Naive thymus-derived CD8-positive, alpha-beta T cell (primary cell): ENCODE measurements at regions not wholly inside any gene's neighbourhood (a gene's known extent, or its start where the extent isn't known, plus 50 kb on each side); places are given as distances from the start of the nearest gene placed in this dataset.
A peak's percentile ranks its signal among the peaks of the same experiment; 100 is the strongest.
"Not testable (repeated sequence)": the region's sequence is repeated elsewhere in the genome, so short reads cannot be mapped to it uniquely, and the experiment has no call there.

ENCODE experiments used
- ATAC-seq, 2 donors: fragments of 150-1000 bp; cut with Tn5 transposase in 1 of 2; sonication (Bioruptor Pico), chemical (Tn5 transposase) in 1 of 2; 1 replicate in 1 of 2; 2 replicates in 1 of 2; pipeline ENCODE4 v1.10.0; 2021; ENCODE audit warnings: mild to moderate bottlenecking in 2 of 2, moderate library complexity in 2 of 2
- POLR2A ChIA-PET: fragments of 350-600 bp; sonication (Branson Sonifier 250); formaldehyde crosslinking; loops from one replicate; lab custom pipeline; 2021; ENCODE audit warnings: antibody characterized with exemption; lab: Charles Lee
- DNase-seq, 10 donors: peaks; one replicate each; pipeline versions ENCODE4 v3.0.0 to v3.0.0-alpha.2; 2020 to 2022
- H3K27ac Mint-ChIP-seq, 10 donors: one replicate each; pipeline ENCODE4 v1.8.0; 2020 to 2022; ENCODE audit warnings: mild to moderate bottlenecking in 10 of 10, mixed read lengths in 10 of 10, moderate library complexity in 4 of 10, inconsistent platforms in 1 of 10
- H3K27me3 Mint-ChIP-seq, 5 donors: one replicate each; pipeline ENCODE4 v1.8.0; 2021 to 2022; ENCODE audit warnings: mixed read lengths in 5 of 5
- H3K36me3 Mint-ChIP-seq, 3 donors: one replicate each; pipeline ENCODE4 v1.8.0; 2020 to 2022; ENCODE audit warnings: mixed read lengths in 3 of 3, mild to moderate bottlenecking in 2 of 3, inconsistent platforms in 1 of 3
- H3K4me1 Mint-ChIP-seq, 4 donors: one replicate each; pipeline ENCODE4 v1.8.0; 2021 to 2022; ENCODE audit warnings: mixed read lengths in 4 of 4
- H3K4me3 Mint-ChIP-seq, 10 donors: one replicate each; pipeline ENCODE4 v1.8.0; 2020 to 2022; ENCODE audit warnings: mild to moderate bottlenecking in 10 of 10, mixed read lengths in 10 of 10, moderate library complexity in 6 of 10, inconsistent platforms in 1 of 10
- H3K9me3 Mint-ChIP-seq, 9 donors: one replicate each; pipeline ENCODE4 v1.8.0; 2020 to 2022; ENCODE audit warnings: mixed read lengths in 9 of 9, mild to moderate bottlenecking in 3 of 9, inconsistent platforms in 1 of 9, moderate library complexity in 1 of 9

- H3K9me3 Mint-ChIP-seq = no peaks in the 10 kb centered on the region
- ATAC-seq = peak; percentile 70 to 75
- H3K36me3 Mint-ChIP-seq = no peaks in the 10 kb centered on the region
- POLR2A ChIA-PET = interaction anchor here (1.4 kb wide), 1 partner anchor 97 kb away, joined by 3 read pairs; no protein-coding TSS in a partner anchor
- peak in 2 of 10 donors; percentile 5 to 49 for DNase-seq
- peaks cover 25 to 74% (median 39%) of the 10 kb centered on the region in 5 donors for H3K27me3 Mint-ChIP-seq
- peaks cover 6 to 18% (median 8%) of the 10 kb centered on the region in 4 donors for H3K4me1 Mint-ChIP-seq
- peak overlapping the region in 2 of 10 donors; percentile 11 to 57 for H3K27ac Mint-ChIP-seq
- peak overlapping the region in 9 of 10 donors; percentile 7 to 87 (median 58) for H3K4me3 Mint-ChIP-seq
These were observed 98.8 kb downstream of the ING1 start for GRCh38 chr13:110812121-110812868.

- H3K4me3 Mint-ChIP-seq = peak overlapping the region in 4 of 10 donors; percentile 58 to 87 (median 74)
- no peaks in the 10 kb centered on the region for H3K9me3 Mint-ChIP-seq
- peak in 1 of 10 donors; percentile 24 for DNase-seq
- POLR2A ChIA-PET = interaction anchor here (1.4 kb wide), 1 partner anchor 98 kb away, joined by 3 read pairs; no protein-coding TSS in a partner anchor
- H3K4me1 Mint-ChIP-seq = peaks cover 6 to 18% (median 8%) of the 10 kb centered on the region in 4 donors
- peak overlapping the region in 1 of 10 donors; percentile 57 for H3K27ac Mint-ChIP-seq
- H3K27me3 Mint-ChIP-seq = peaks cover 23 to 67% (median 35%) of the 10 kb centered on the region in 5 donors
- no peak for ATAC-seq
- H3K36me3 Mint-ChIP-seq = no peaks in the 10 kb centered on the region
These were observed 99.6 kb downstream of the ING1 start for GRCh38 chr13:110812869-110813645.

GRCh38 chr13:110813646-110814624 is 100.4 kb downstream of the ING1 start:
- ATAC-seq = no peak
- H3K4me3 Mint-ChIP-seq = peak overlapping the region in 3 of 10 donors; percentile 26 to 65 (median 27)
- POLR2A ChIA-PET = no interaction called here
- H3K4me1 Mint-ChIP-seq = peaks cover 6 to 18% (median 8%) of the 10 kb centered on the region in 4 donors
- H3K27ac Mint-ChIP-seq = peak overlapping the region in 1 of 10 donors; percentile 10
- peaks cover 17 to 58% (median 27%) of the 10 kb centered on the region in 5 donors for H3K27me3 Mint-ChIP-seq
- H3K36me3 Mint-ChIP-seq = no peaks in the 10 kb centered on the region
- no peaks in the 10 kb centered on the region for H3K9me3 Mint-ChIP-seq
- DNase-seq = peak in 1 of 10 donors; percentile 45

GRCh38 chr13:110815471-110816204 is 99.2 kb downstream of the ANKRD10 start:
- Mint-ChIP-seq H3K4me1 (peaks cover 6 to 24% (median 13%) of the 10 kb centered on the region in 4 donors), H3K36me3 (no peaks in the 10 kb centered on the region), H3K27me3 (peaks cover 13 to 42% (median 21%) of the 10 kb centered on the region in 5 donors), H3K27ac (no peak overlapping the region), H3K4me3 (no peak overlapping the region), H3K9me3 (no peaks in the 10 kb centered on the region)
- POLR2A ChIA-PET = no interaction called here
- DNase-seq = peak in 1 of 10 donors; percentile 37
- ATAC-seq = no peak

GRCh38 chr13:110816500-110816899 is 98.4 kb downstream of the ANKRD10 start:
- H3K4me1 Mint-ChIP-seq = peaks cover 4 to 18% (median 12%) of the 10 kb centered on the region in 4 donors
- peak in 1 of 10 donors; percentile 28 for DNase-seq
- POLR2A ChIA-PET = no interaction called here
- no peaks in the 10 kb centered on the region for H3K9me3 Mint-ChIP-seq
- H3K4me3 Mint-ChIP-seq = no peak overlapping the region
- H3K27ac Mint-ChIP-seq = peak overlapping the region in 1 of 10 donors; percentile 28
- peaks cover 7 to 33% (median 12%) of the 10 kb centered on the region in 5 donors for H3K27me3 Mint-ChIP-seq
- H3K36me3 Mint-ChIP-seq = no peaks in the 10 kb centered on the region
- ATAC-seq = no peak

GRCh38 chr13:110817143-110817542 is 97.7 kb downstream of the ANKRD10 start:
- ATAC-seq (no peak), DNase-seq (no peak)
- POLR2A ChIA-PET = no interaction called here
- no peaks in the 10 kb centered on the region for H3K9me3 Mint-ChIP-seq
- no peaks in the 10 kb centered on the region for H3K36me3 Mint-ChIP-seq
- H3K4me1 Mint-ChIP-seq = peaks cover 0 to 16% (median 12%) of the 10 kb centered on the region in 4 donors
- H3K27me3 Mint-ChIP-seq = peaks cover 2 to 27% (median 9%) of the 10 kb centered on the region in 5 donors
- H3K27ac Mint-ChIP-seq = no peak overlapping the region
- H3K4me3 Mint-ChIP-seq = no peak overlapping the region

- H3K36me3 Mint-ChIP-seq = no peaks in the 10 kb centered on the region
- no peak for ATAC-seq
- no peak for DNase-seq
- no peak overlapping the region for H3K4me3 Mint-ChIP-seq
- POLR2A ChIA-PET = interaction anchor here (0.6 kb wide), 1 partner anchor 104 kb away, joined by 3 read pairs; no protein-coding TSS in a partner anchor
- H3K27me3 Mint-ChIP-seq = peaks cover 1 to 13% (median 4%) of the 10 kb centered on the region in 5 donors
- H3K9me3 Mint-ChIP-seq = no peaks in the 10 kb centered on the region
- no peak overlapping the region for H3K27ac Mint-ChIP-seq
- peaks cover 0 to 14% (median 11%) of the 10 kb centered on the region in 4 donors for H3K4me1 Mint-ChIP-seq
These were observed 96.1 kb downstream of the ANKRD10 start for GRCh38 chr13:110818747-110819146.

- Mint-ChIP-seq H3K27ac (peak overlapping the region in 4 of 10 donors; percentile 43 to 77 (median 54)), H3K36me3 (no peaks in the 10 kb centered on the region), H3K4me1 (peaks cover 0 to 18% (median 11%) of the 10 kb centered on the region in 4 donors), H3K9me3 (peaks cover 0 to 4% (median 0%) of the 10 kb centered on the region in 9 donors), H3K27me3 (peaks cover 0 to 9% (median 4%) of the 10 kb centered on the region in 5 donors), H3K4me3 (peak overlapping the region in 4 of 10 donors; percentile 7 to 47 (median 32))
- POLR2A ChIA-PET = interaction anchor here (0.6 kb wide), 1 partner anchor 104 kb away, joined by 3 read pairs; no protein-coding TSS in a partner anchor
- ATAC-seq (peak; percentile 79), DNase-seq (peak; percentile 50 to 83 (median 69))
These were observed 95.5 kb downstream of the ANKRD10 start for GRCh38 chr13:110819203-110820014.

GRCh38 chr13:110820322-110820721 is 94.5 kb downstream of the ANKRD10 start:
- peaks cover 0 to 4% (median 0%) of the 10 kb centered on the region in 9 donors for H3K9me3 Mint-ChIP-seq
- POLR2A ChIA-PET = no interaction called here
- no peak overlapping the region for H3K27ac Mint-ChIP-seq
- peaks cover 0 to 3% (median 0%) of the 10 kb centered on the region in 3 donors for H3K36me3 Mint-ChIP-seq
- DNase-seq (no peak), ATAC-seq (no peak)
- no peak overlapping the region for H3K4me3 Mint-ChIP-seq
- peaks cover 0 to 18% (median 11%) of the 10 kb centered on the region in 4 donors for H3K4me1 Mint-ChIP-seq
- peaks cover 0 to 4% (median 0%) of the 10 kb centered on the region in 5 donors for H3K27me3 Mint-ChIP-seq

- not testable (repeated sequence) for H3K9me3 Mint-ChIP-seq, H3K27me3 Mint-ChIP-seq, H3K36me3 Mint-ChIP-seq
- H3K27ac Mint-ChIP-seq = peak overlapping the region; percentile 68 to 95 (median 91)
- POLR2A ChIA-PET = interaction anchor here (0.7 to 2.9 kb wide), 6 partner anchors 92 to 296 kb away, joined by 3 to 23 read pairs (median 4); partner anchors contain the start of genes ANKRD10 and ING1
- H3K4me1 Mint-ChIP-seq = peaks cover 0 to 18% (median 11%) of the 10 kb centered on the region in 4 donors
- ATAC-seq (peak in 1 of 2 donors; percentile 52), DNase-seq (peak in 3 of 10 donors; percentile 16 to 34 (median 32))
- peak overlapping the region; percentile 82 to 95 (median 91) for H3K4me3 Mint-ChIP-seq
These were observed 92.8 kb downstream of the ANKRD10 start for GRCh38 chr13:110821837-110822668.
